PFSK-1 (cell line): ENCODE measurements at regions not wholly inside any gene's neighbourhood (a gene's known extent, or its start where the extent isn't known, plus 50 kb on each side); places are given as distances from the start of the nearest gene placed in this dataset.

Experiments used
- FOXP2 ChIP-seq: optimal IDR thresholded peaks from 2 replicates; pipeline ENCODE3; 2011; ENCODE audit warnings: borderline replicate concordance, control low read depth, inconsistent platforms; ENCODE audit not compliant: insufficient read depth; ENCODE audit errors: extremely low read length, extremely low read depth
- POLR2AphosphoS5 ChIP-seq: IDR thresholded peaks from 2 replicates; pipeline ENCODE4 v1.6.1; 2012; ENCODE audit warnings: low read depth, mild to moderate bottlenecking, control low read depth, low read length, moderate library complexity
- REST ChIP-seq, 2 experiments: IDR thresholded peaks; 2 replicates each; pipeline versions ENCODE4 v1.6.1 to v1.8.0; 2011 to 2012; ENCODE audit warnings: low read depth in 2 of 2, low read length in 2 of 2, control low read depth in 1 of 2, inconsistent platforms in 1 of 2, mild to moderate bottlenecking in 1 of 2, moderate library complexity in 1 of 2; ENCODE audit not compliant: insufficient read depth in 1 of 2
- SIN3A ChIP-seq: IDR thresholded peaks from 2 replicates; pipeline ENCODE4 v1.6.1; 2012; ENCODE audit warnings: mild to moderate bottlenecking, low read length, moderate library complexity, borderline replicate concordance; ENCODE audit not compliant: insufficient read depth
- TAF1 ChIP-seq: IDR thresholded peaks from 2 replicates; pipeline ENCODE4 v1.6.1; 2012; ENCODE audit warnings: low read length, control low read depth, borderline replicate concordance; ENCODE audit not compliant: insufficient read depth

GRCh38 chr2:12062053-12062395, 315.6 kb downstream of the LPIN1 start:
- TF ChIP-seq POLR2AphosphoS5 (no peak), SIN3A (no peak), FOXP2 (no peak), REST (IDR thresholded peaks at IDR 0.05; ENCODE audit: insufficient read depth in 1 of 2, low read depth in 2 of 2, low read length in 2 of 2) (no peak), TAF1 (no peak)

- TF ChIP-seq POLR2AphosphoS5 (no peak), TAF1 (no peak), SIN3A (no peak), REST (IDR thresholded peaks at IDR 0.05; ENCODE audit: insufficient read depth in 1 of 2, low read depth in 2 of 2, low read length in 2 of 2) (no peak), FOXP2 (no peak)
These were observed 316.8 kb downstream of the LPIN1 start for GRCh38 chr2:12063210-12063609.

- TF ChIP-seq POLR2AphosphoS5 (no peak), SIN3A (0 out of 2 replicates have a peak, but pooled peaks have one; percentile 28)
These were observed 317.7 kb downstream of the LPIN1 start for GRCh38 chr2:12064153-12064552.

GRCh38 chr2:12066116-12066515, 319.7 kb downstream of the LPIN1 start:
- TF ChIP-seq POLR2AphosphoS5 (no peak), TAF1 (no peak), FOXP2 (no peak), SIN3A (no peak), REST (IDR thresholded peaks at IDR 0.05; ENCODE audit: insufficient read depth in 1 of 2, low read depth in 2 of 2, low read length in 2 of 2) (no peak)

- TF ChIP-seq REST (IDR thresholded peaks at IDR 0.05; ENCODE audit: insufficient read depth in 1 of 2, low read depth in 2 of 2, low read length in 2 of 2) (no peak), FOXP2 (no peak)
These were observed 320.6 kb downstream of the LPIN1 start for GRCh38 chr2:12066986-12067385.
